ENCODE measurements at regions not wholly inside any gene's neighbourhood (a gene's known extent, or its start where the extent isn't known, plus 50 kb on each side); places are given as distances from the start of the nearest gene placed in this dataset.

DNA sequence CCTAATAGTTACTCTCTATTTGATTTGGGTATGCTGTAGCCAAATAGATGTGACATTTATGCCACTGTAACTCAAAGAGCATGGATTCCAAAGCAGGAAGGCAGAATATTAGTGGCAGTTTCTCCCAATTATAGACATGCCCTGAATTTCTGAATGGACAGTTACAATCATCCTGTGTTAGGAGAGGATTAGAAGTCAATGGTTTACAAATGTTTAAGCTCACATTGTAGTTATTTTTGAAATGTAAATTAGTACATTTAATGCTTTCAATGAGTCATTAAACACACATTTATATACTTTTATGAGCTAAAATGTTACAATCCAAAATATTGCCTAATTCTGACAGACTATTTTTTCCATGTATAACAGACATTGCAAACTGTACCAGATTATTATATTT, 62.3 kb upstream of the CDH18 start:
- no peak for DNase-seq (ENCODE audit: low read depth in 1 of 2, low spot score in 2 of 2)
- Histone ChIP-seq H3K27me3 (replicated peaks) (no peaks in the 10 kb centered on the region), H3K27ac (no peak overlapping the region), H3K4me3 (no peak overlapping the region), H3K36me3 (no peaks in the 10 kb centered on the region), H3K4me1 (replicated peaks) (no peaks in the 10 kb centered on the region), H3K9me3 (replicated peaks) (0 out of 2 replicates have a peak, but pooled peaks cover 7% of the 10 kb centered on the region)

DNA sequence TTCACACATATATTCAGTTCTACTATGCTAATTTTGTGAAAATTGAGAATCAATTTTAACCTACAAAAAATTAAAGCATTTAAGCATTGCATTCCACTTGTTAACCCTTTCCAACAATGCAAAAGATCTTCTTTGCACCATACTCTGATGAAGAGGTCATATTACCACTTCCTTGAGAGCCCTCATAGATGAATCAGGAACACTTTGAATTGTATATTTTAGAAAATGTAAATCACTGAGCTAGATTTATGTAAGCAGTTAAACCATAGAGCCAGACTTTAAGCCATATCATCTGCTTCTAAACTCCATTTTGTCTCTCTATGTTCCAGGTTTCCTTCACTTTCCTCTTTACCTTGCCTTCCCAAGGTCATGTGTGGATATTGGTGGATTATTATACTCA, 56.5 kb upstream of the CDH18 start:
- Histone ChIP-seq H3K4me1 (replicated peaks) (no peaks in the 10 kb centered on the region), H3K9me3 (replicated peaks) (no peaks in the 10 kb centered on the region), H3K36me3 (no peaks in the 10 kb centered on the region), H3K27me3 (replicated peaks) (no peaks in the 10 kb centered on the region), H3K27ac (no peak overlapping the region), H3K4me3 (no peak overlapping the region)
- no peak for DNase-seq (ENCODE audit: low read depth in 1 of 2, low spot score in 2 of 2)

DNA sequence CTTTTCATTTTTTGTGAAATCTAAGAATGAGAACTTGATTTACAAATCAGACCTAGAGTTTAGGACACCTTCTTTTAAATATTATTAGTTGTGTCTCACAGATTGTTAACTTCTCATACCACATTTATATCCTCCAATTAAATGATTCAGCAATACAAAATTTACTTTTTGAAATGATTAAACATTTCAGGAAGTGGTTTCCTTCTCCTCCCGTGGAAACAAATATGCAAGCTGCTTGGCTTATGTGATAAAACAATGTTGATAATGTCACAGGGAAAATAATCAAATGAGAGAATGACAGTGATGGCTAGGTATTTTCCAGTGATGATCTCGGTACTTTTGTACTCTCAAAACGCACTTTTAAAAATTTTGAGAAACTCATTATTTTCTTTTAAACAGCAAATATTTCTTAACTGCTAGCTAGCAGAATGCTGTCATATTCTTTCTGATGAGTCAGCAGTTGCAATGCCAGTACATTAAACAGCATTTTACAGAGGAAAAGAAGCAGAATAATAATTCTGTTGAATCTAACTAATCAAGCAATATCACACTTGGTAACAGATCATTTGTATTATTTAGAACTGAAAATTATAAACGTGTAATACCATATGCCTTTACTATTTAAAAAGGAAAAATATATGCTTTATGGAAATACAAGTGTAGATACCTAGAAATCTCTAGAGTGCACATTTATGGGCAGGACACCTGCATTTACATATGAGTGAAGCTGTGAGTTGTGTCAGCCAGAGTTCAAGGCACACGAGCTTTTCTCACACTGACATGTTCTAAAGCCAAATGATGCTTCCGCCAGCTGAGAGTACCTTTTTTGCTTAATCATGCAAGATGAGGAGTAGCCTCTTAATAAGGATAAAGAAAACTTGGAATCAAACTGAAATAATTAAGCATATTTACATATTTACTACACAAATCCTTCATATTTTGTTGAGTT, 53.6 kb upstream of the CDH18 start:
- H3K9me3 ChIP-seq (replicated peaks): no peaks in the 10 kb centered on the region
- no peaks in the 10 kb centered on the region for H3K36me3 ChIP-seq
- H3K27ac ChIP-seq: no peak overlapping the region
- no peaks in the 10 kb centered on the region for H3K27me3 ChIP-seq (replicated peaks)
- no peaks in the 10 kb centered on the region for H3K4me1 ChIP-seq (replicated peaks)
- DNase-seq (ENCODE audit: low read depth in 1 of 2, low spot score in 2 of 2): no peak
- H3K4me3 ChIP-seq: no peak overlapping the region

DNA sequence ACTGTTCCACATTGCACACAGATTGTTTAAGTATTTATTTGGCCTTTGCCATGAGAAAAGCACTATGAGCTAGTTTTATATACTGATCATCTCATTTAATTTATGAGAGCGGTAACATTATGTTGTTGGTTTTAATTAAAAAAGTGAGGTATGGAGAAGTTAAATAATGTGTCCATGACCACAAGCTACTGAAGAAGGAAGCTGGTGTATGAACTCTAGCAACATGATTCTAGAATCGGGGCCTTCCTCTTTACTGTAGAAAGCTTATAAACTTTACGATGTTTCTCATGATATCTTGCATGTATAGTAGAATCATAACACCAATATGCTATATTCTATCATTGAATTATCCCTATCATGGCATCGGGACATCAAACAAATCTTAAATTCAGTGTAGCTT, 52.9 kb upstream of the CDH18 start:
- DNase-seq (ENCODE audit: low read depth in 1 of 2, low spot score in 2 of 2): no peak
- Histone ChIP-seq H3K4me1 (replicated peaks) (no peaks in the 10 kb centered on the region), H3K9me3 (replicated peaks) (no peaks in the 10 kb centered on the region)

More for the DNA sequence above, 52.9 kb upstream of the CDH18 start:
- Histone ChIP-seq H3K36me3 (no peaks in the 10 kb centered on the region), H3K4me3 (no peak overlapping the region), H3K27me3 (replicated peaks) (no peaks in the 10 kb centered on the region), H3K27ac (no peak overlapping the region)
